Tibial artery (tissue), 4 donors: ENCODE measurements at regions not wholly inside any gene's neighbourhood (a gene's known extent, or its start where the extent isn't known, plus 50 kb on each side); places are given as distances from the start of the nearest gene placed in this dataset.

Experiments used
- DNase-seq, 2 donors: peaks; one replicate each; pipeline ENCODE4 v3.0.0-alpha.2; 2019
- H3K27ac ChIP-seq, 2 donors: fragments of 200-600 bp; sonication (generic) in 1 of 2; 1 replicate in 1 of 2; 2 replicates in 1 of 2; pipeline ENCODE4 v1.5.1; 2018 to 2019; ENCODE audit warnings: mild to moderate bottlenecking in 1 of 2
- H3K27me3 ChIP-seq, 2 donors: fragments of 200-600 bp; sonication (generic) in 1 of 2; one replicate each; pipeline versions ENCODE4 v1.5.1 to v1.6.0; 2016 to 2019
- H3K36me3 ChIP-seq, 3 donors: fragments of 200-600 bp; sonication (generic) in 2 of 3; one replicate each; pipeline ENCODE4 v1.5.1; 2016 to 2019; ENCODE audit warnings: mild to moderate bottlenecking in 2 of 3
- H3K4me1 ChIP-seq, 4 donors: fragments of 200-600 bp; sonication (generic) in 2 of 4; 1 replicate in 3 of 4; 2 replicates in 1 of 4; pipeline ENCODE4 v1.5.1; 2016 to 2019
- H3K4me3 ChIP-seq, 2 donors: fragments of 200-600 bp; sonication (generic) in 1 of 2; 1 replicate in 1 of 2; 2 replicates in 1 of 2; pipeline ENCODE4 v1.5.1; 2018 to 2019; ENCODE audit warnings: mild to moderate bottlenecking in 2 of 2
- H3K9me3 ChIP-seq, 3 donors: fragments of 200-600 bp; sonication (generic) in 1 of 3; one replicate each; pipeline ENCODE4 v1.5.1; 2016 to 2019
- intact Hi-C: fragments of 100-400 bp; cut with DNase I; formaldehyde crosslinking; loops from one replicate; pipeline ENCODE4 v1.15.0; 2023; ENCODE audit warnings: low total_unique reads
- TF ChIP-seq, protein P1 (sequence below), 2 experiments: fragments of 200-600 bp in 1 of 2; fragments of 450-650 bp in 1 of 2; IDR thresholded peaks; one replicate each; pipeline ENCODE4 v1.5.1; 2017 to 2019; ENCODE audit warnings: antibody characterized with exemption in 2 of 2, mild to moderate bottlenecking in 1 of 2, moderate library complexity in 1 of 2

GRCh38 chr6:9961646-9962045 lies 453.2 kb downstream of the TFAP2A start:
- no peak for DNase-seq
- H3K4me3 ChIP-seq: no peak overlapping the region
- TF ChIP-seq, protein P1, sequence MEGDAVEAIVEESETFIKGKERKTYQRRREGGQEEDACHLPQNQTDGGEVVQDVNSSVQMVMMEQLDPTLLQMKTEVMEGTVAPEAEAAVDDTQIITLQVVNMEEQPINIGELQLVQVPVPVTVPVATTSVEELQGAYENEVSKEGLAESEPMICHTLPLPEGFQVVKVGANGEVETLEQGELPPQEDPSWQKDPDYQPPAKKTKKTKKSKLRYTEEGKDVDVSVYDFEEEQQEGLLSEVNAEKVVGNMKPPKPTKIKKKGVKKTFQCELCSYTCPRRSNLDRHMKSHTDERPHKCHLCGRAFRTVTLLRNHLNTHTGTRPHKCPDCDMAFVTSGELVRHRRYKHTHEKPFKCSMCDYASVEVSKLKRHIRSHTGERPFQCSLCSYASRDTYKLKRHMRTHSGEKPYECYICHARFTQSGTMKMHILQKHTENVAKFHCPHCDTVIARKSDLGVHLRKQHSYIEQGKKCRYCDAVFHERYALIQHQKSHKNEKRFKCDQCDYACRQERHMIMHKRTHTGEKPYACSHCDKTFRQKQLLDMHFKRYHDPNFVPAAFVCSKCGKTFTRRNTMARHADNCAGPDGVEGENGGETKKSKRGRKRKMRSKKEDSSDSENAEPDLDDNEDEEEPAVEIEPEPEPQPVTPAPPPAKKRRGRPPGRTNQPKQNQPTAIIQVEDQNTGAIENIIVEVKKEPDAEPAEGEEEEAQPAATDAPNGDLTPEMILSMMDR (IDR thresholded peaks at IDR 0.05): no peak
- intact Hi-C loops: no loop called here
- H3K27me3 ChIP-seq: no peaks in the 10 kb centered on the region
- no peaks in the 10 kb centered on the region for H3K9me3 ChIP-seq
- H3K4me1 ChIP-seq: no peaks in the 10 kb centered on the region
- H3K36me3 ChIP-seq: no peaks in the 10 kb centered on the region
- no peak overlapping the region for H3K27ac ChIP-seq

DNA sequence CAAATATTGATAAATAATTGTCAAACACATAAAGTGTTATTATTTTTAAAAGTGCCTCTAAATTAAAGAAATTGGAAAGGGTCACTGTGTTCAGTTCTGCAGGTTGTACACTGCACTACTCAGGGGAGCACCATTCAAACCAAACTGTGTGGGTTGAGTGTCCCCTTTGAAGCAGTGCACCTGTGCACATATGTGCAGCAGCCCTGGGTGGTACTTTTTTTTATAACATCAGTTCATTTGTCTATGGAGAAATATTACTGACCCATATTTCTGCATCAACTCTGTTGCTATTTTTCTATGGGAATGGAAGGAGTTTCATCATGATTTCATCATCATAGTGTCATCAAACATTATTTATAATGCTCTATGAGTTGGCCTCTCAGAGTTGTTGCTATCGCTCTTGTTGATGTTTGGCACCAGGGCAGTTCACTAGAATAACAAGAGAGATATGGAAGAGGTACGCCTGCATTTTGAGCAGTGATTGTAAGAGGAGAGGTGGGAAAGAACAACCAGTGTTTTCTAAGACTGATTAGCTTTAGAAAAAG lies 457.6 kb downstream of the TFAP2A start:
- no peak overlapping the region for H3K27ac ChIP-seq
- no peaks in the 10 kb centered on the region for H3K27me3 ChIP-seq
- no peak overlapping the region for H3K4me3 ChIP-seq
- H3K9me3 ChIP-seq: no peaks in the 10 kb centered on the region
- no peaks in the 10 kb centered on the region for H3K4me1 ChIP-seq
- no peaks in the 10 kb centered on the region for H3K36me3 ChIP-seq
- no peak for DNase-seq
- TF ChIP-seq, protein P1 (IDR thresholded peaks at IDR 0.05): no peak
- intact Hi-C loops: no loop called here

- Histone ChIP-seq H3K27ac (no peak overlapping the region), H3K36me3 (no peaks in the 10 kb centered on the region), H3K4me3 (no peak overlapping the region), H3K9me3 (no peaks in the 10 kb centered on the region), H3K4me1 (no peaks in the 10 kb centered on the region), H3K27me3 (no peaks in the 10 kb centered on the region)
- no peak for DNase-seq
- TF ChIP-seq, protein P1 (IDR thresholded peaks at IDR 0.05): no peak
- intact Hi-C loops: loop anchor here (5.0 kb wide), 1 partner anchor 1656 kb away; no protein-coding TSS in a partner anchor
Measured at GRCh38 chr6:9948678-9949077, 466.2 kb downstream of the TFAP2A start.

DNA sequence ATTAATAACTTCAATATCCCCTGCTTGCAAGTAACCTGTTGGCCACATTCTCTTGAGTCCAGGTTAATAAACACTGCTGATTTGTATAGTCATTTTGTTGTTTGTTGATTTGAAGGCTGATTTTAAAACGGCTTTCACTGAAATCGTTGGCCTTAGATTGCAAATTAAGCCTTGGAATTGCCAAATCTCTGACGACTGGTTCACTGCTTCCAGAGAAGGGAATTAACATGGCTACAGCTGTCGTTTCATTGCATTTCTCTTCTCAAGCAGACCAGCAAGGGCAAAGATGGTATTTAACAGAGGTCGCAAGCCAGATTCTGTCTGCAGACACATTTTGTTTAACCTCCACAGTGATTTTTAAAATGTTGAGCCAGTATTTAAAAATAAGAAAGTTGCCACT lies 470.9 kb downstream of the TFAP2A start:
- DNase-seq: no peak
- intact Hi-C loops: no loop called here
- Histone ChIP-seq H3K27me3 (no peaks in the 10 kb centered on the region), H3K4me3 (no peak overlapping the region), H3K4me1 (no peaks in the 10 kb centered on the region), H3K27ac (no peak overlapping the region), H3K36me3 (no peaks in the 10 kb centered on the region), H3K9me3 (no peaks in the 10 kb centered on the region)
- TF ChIP-seq, protein P1 (IDR thresholded peaks at IDR 0.05): no peak

DNA sequence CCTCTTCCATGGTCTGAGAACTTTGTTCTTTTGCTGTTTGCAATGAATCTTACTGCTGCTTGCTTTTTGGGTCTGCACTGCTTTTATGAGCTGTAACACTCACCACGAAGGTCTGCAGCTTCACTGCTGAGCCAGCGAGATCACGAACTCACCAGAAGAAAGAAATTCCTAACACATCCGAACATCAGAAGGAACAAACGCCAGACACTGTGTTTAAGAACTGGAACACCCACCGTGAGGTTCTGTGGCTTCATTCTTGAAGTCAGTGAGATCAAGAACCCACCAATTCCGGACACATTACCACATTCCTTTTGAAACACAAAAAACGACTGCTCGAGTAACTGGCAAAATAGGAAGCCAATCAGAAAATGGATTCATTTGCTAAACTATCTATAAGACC lies 471.8 kb downstream of the TFAP2A start:
- H3K27me3 ChIP-seq: no peaks in the 10 kb centered on the region
- DNase-seq: no peak
- intact Hi-C loops: no loop called here

More for the DNA sequence above, 471.8 kb downstream of the TFAP2A start:
- no peak overlapping the region for H3K27ac ChIP-seq
- no peaks in the 10 kb centered on the region for H3K9me3 ChIP-seq
- TF ChIP-seq, protein P1 (IDR thresholded peaks at IDR 0.05): no peak
- no peak overlapping the region for H3K4me3 ChIP-seq
- H3K36me3 ChIP-seq: no peaks in the 10 kb centered on the region
- no peaks in the 10 kb centered on the region for H3K4me1 ChIP-seq
